ENCODE measurements at regions not wholly inside any gene's neighbourhood (a gene's known extent, or its start where the extent isn't known, plus 50 kb on each side); places are given as distances from the start of the nearest gene placed in this dataset.

DNA sequence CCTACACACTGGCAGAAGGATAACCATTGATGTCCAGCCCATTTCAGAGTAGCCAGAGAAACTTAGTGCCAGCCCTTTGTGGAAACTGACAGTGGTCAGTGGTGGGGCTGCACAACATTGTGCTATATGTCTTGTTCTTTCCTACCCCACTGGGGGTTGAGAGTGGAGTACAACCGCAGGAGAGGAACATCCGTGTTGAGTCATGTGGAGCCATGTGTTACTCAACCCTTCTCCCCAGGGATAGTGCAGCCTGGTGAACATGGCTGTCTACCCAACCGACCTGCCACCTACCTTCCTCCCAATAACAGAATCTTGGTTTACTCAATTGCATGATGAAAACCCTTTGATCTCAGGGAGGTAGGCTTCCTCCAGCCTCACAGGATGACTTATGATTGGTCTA is 65.3 kb upstream of the MAPK4 start:
- TF ChIP-seq, protein P1, sequence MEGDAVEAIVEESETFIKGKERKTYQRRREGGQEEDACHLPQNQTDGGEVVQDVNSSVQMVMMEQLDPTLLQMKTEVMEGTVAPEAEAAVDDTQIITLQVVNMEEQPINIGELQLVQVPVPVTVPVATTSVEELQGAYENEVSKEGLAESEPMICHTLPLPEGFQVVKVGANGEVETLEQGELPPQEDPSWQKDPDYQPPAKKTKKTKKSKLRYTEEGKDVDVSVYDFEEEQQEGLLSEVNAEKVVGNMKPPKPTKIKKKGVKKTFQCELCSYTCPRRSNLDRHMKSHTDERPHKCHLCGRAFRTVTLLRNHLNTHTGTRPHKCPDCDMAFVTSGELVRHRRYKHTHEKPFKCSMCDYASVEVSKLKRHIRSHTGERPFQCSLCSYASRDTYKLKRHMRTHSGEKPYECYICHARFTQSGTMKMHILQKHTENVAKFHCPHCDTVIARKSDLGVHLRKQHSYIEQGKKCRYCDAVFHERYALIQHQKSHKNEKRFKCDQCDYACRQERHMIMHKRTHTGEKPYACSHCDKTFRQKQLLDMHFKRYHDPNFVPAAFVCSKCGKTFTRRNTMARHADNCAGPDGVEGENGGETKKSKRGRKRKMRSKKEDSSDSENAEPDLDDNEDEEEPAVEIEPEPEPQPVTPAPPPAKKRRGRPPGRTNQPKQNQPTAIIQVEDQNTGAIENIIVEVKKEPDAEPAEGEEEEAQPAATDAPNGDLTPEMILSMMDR (IDR thresholded peaks at IDR 0.05), result no peak
- TF ChIP-seq POLR2A (IDR thresholded peaks at IDR 0.05), result no peak

Data from heart left ventricle (tissue), 13 donors.